Neuronal stem cell (in vitro differentiated cells): ENCODE measurements at regions not wholly inside any gene's neighbourhood (a gene's known extent, or its start where the extent isn't known, plus 50 kb on each side); places are given as distances from the start of the nearest gene placed in this dataset.
A peak's percentile ranks its signal among the peaks of the same experiment; 100 is the strongest.

Source experiments
- DNase-seq: peaks from one replicate; pipeline ENCODE4 v3.0.0-alpha.2; 2013; ENCODE audit warnings: low spot score
- H2AFZ ChIP-seq: one replicate; pipeline ENCODE4 v1.6.1; 2013; ENCODE audit warnings: mild to moderate bottlenecking, low read length, inconsistent platforms
- H2AK5ac ChIP-seq: 2 replicates; pipeline ENCODE4 v1.6.1; 2013; ENCODE audit warnings: low read depth, mild to moderate bottlenecking, inconsistent platforms, low read length, moderate library complexity, mixed read lengths
- H2BK120ac ChIP-seq: 2 replicates; pipeline ENCODE4 v1.6.1; 2013; ENCODE audit warnings: low read depth, mild to moderate bottlenecking, inconsistent platforms, low read length, moderate library complexity, mixed read lengths
- H2BK12ac ChIP-seq: one replicate; pipeline ENCODE4 v1.6.1; 2013; ENCODE audit warnings: low read length, inconsistent platforms
- H2BK15ac ChIP-seq: 2 replicates; pipeline ENCODE4 v1.6.1; 2013; ENCODE audit warnings: mild to moderate bottlenecking, low read length, inconsistent platforms, mixed read lengths
- H2BK5ac ChIP-seq: one replicate; pipeline ENCODE4 v1.6.1; 2013; ENCODE audit warnings: inconsistent platforms, mild to moderate bottlenecking, low read length, moderate library complexity
- H3K14ac ChIP-seq: one replicate; pipeline ENCODE4 v1.6.1; 2013; ENCODE audit warnings: low read length, inconsistent platforms
- H3K18ac ChIP-seq: 2 replicates; pipeline ENCODE4 v1.6.1; 2013; ENCODE audit warnings: low read length, inconsistent platforms
- H3K23ac ChIP-seq: 2 replicates; pipeline ENCODE4 v1.6.1; 2013; ENCODE audit warnings: low read depth, mild to moderate bottlenecking, mixed read lengths, low read length, inconsistent platforms; ENCODE audit not compliant: poor library complexity
- H3K27ac ChIP-seq: replicated peaks from 3 replicates; pipeline ENCODE4 v1.5.1; 2013; ENCODE audit warnings: low read length, inconsistent platforms
- H3K27me3 ChIP-seq, 3 experiments: 2 replicates each; pipeline ENCODE4 v1.6.1; 2013; ENCODE audit warnings: low read length in 3 of 3, mild to moderate bottlenecking in 2 of 3, inconsistent platforms in 1 of 3, low read depth in 1 of 3, mixed read lengths in 1 of 3, moderate library complexity in 1 of 3; ENCODE audit not compliant: control insufficient read depth in 3 of 3, insufficient read depth in 3 of 3
- H3K36me3 ChIP-seq, 2 donors: replicated peaks in 1 of 2; 2 replicates each; pipeline ENCODE4 v1.6.1; 2013; ENCODE audit warnings: low read length in 2 of 2; ENCODE audit not compliant: control insufficient read depth in 2 of 2, insufficient read depth in 2 of 2
- H3K4ac ChIP-seq: 2 replicates; pipeline ENCODE4 v1.6.1; 2013; ENCODE audit warnings: inconsistent platforms, mild to moderate bottlenecking, low read length, moderate library complexity
- H3K4me1 ChIP-seq, 2 donors: 1 replicate in 1 of 2; 2 replicates in 1 of 2; pipeline ENCODE4 v1.6.1; 2013; ENCODE audit warnings: low read length in 2 of 2, low read depth in 1 of 2; ENCODE audit not compliant: control insufficient read depth in 2 of 2, insufficient read depth in 1 of 2
- H3K4me2 ChIP-seq: one replicate; pipeline ENCODE4 v1.6.1; 2013; ENCODE audit warnings: mild to moderate bottlenecking, low read length, inconsistent platforms; ENCODE audit not compliant: insufficient read depth, poor library complexity, severe bottlenecking
- H3K4me3 ChIP-seq, 2 donors: 2 replicates each; pipeline ENCODE4 v1.5.1; 2013; ENCODE audit warnings: low read length in 2 of 2, mild to moderate bottlenecking in 2 of 2, inconsistent platforms in 1 of 2, moderate library complexity in 1 of 2
- H3K79me1 ChIP-seq: one replicate; pipeline ENCODE4 v1.6.1; 2013; ENCODE audit warnings: low read depth, mild to moderate bottlenecking, inconsistent platforms, low read length, moderate library complexity
- H3K9ac ChIP-seq: one replicate; pipeline ENCODE4 v1.6.1; 2013; ENCODE audit warnings: mild to moderate bottlenecking, low read depth, low read length, inconsistent platforms; ENCODE audit not compliant: poor library complexity
- H3K9me3 ChIP-seq, 2 donors: replicated peaks in 1 of 2; 2 replicates each; pipeline versions ENCODE3 to v1.6.1; 2013; ENCODE audit warnings: low read length in 2 of 2, mild to moderate bottlenecking in 2 of 2, inconsistent platforms in 1 of 2, low read depth in 1 of 2, mixed read lengths in 1 of 2, moderate library complexity in 1 of 2; ENCODE audit not compliant: control insufficient read depth in 2 of 2, insufficient read depth in 1 of 2
- H4K8ac ChIP-seq: one replicate; pipeline ENCODE4 v1.6.1; 2013; ENCODE audit warnings: low read depth, mild to moderate bottlenecking, inconsistent platforms, low read length, moderate library complexity
- H4K91ac ChIP-seq: one replicate; pipeline ENCODE4 v1.6.1; 2013; ENCODE audit warnings: low read length, low read depth, mild to moderate bottlenecking, inconsistent platforms; ENCODE audit not compliant: poor library complexity
- WGBS, 2 donors: extraction: QIAGEN DNeasy Blood & Tissue Kit; methylation state at CpG; one replicate each; pipeline ENCODE4 v1.1.7; 2013; ENCODE audit warnings: missing lambda C conversion rate in 2 of 2, mixed read lengths in 1 of 2; ENCODE audit not compliant: insufficient read length in 2 of 2, insufficient replicate concordance in 1 of 2; ENCODE audit errors: extremely low coverage in 2 of 2; 5-methylcytosine and 5-hydroxymethylcytosine counted together

- Histone ChIP-seq H3K9ac (no peak overlapping the region), H3K23ac (no peak overlapping the region), H3K4me3 (no peak overlapping the region), H3K36me3 (no peaks in the 10 kb centered on the region), H3K79me1 (no peaks in the 10 kb centered on the region), H3K4me2 (no peak overlapping the region), H3K9me3 (no peaks in the 10 kb centered on the region), H3K4ac (no peak overlapping the region), H4K8ac (no peak overlapping the region), H2AK5ac (no peak overlapping the region), H3K4me1 (no peaks in the 10 kb centered on the region), H3K18ac (no peak overlapping the region), H2AFZ (peak overlapping the region; percentile 53), H4K91ac (no peak overlapping the region), H2BK15ac (no peak overlapping the region), H2BK12ac (no peak overlapping the region), H2BK120ac (no peak overlapping the region), H3K27ac (no peak overlapping the region), H3K14ac (no peak overlapping the region), H3K27me3 (no peaks in the 10 kb centered on the region), H2BK5ac (no peak overlapping the region)
- DNase-seq: no peak
- WGBS, 2 donors: no CpG with 5 or more reads among the region's 2 CpGs
Observed at GRCh38 chr6:155676346-155676745, 220.7 kb upstream of the NOX3 start.

- no peak overlapping the region for H3K4me2 ChIP-seq
- no peak overlapping the region for H2AK5ac ChIP-seq
- H3K18ac ChIP-seq: no peak overlapping the region
- H3K27me3 ChIP-seq: no peaks in the 10 kb centered on the region
- H2BK15ac ChIP-seq: no peak overlapping the region
- no peaks in the 10 kb centered on the region for H3K79me1 ChIP-seq
- H2BK120ac ChIP-seq: no peak overlapping the region
- H4K8ac ChIP-seq: no peak overlapping the region
- no peak overlapping the region for H2BK5ac ChIP-seq
- no peaks in the 10 kb centered on the region for H3K36me3 ChIP-seq
- no peak overlapping the region for H3K9ac ChIP-seq
- no peak overlapping the region for H3K14ac ChIP-seq
- no peak overlapping the region for H3K4me3 ChIP-seq
- H2AFZ ChIP-seq: no peak overlapping the region
- no peaks in the 10 kb centered on the region for H3K4me1 ChIP-seq
- H3K23ac ChIP-seq: no peak overlapping the region
- DNase-seq: no peak
- no peak overlapping the region for H3K27ac ChIP-seq
- no peak overlapping the region for H3K4ac ChIP-seq
- H4K91ac ChIP-seq: no peak overlapping the region
- no peak overlapping the region for H2BK12ac ChIP-seq
- no CpG with 5 or more reads among the region's 2 CpGs for WGBS, 2 donors
- H3K9me3 ChIP-seq: no peaks in the 10 kb centered on the region
Observed at GRCh38 chr6:155670655-155671054, 215.0 kb upstream of the NOX3 start.

DNA sequence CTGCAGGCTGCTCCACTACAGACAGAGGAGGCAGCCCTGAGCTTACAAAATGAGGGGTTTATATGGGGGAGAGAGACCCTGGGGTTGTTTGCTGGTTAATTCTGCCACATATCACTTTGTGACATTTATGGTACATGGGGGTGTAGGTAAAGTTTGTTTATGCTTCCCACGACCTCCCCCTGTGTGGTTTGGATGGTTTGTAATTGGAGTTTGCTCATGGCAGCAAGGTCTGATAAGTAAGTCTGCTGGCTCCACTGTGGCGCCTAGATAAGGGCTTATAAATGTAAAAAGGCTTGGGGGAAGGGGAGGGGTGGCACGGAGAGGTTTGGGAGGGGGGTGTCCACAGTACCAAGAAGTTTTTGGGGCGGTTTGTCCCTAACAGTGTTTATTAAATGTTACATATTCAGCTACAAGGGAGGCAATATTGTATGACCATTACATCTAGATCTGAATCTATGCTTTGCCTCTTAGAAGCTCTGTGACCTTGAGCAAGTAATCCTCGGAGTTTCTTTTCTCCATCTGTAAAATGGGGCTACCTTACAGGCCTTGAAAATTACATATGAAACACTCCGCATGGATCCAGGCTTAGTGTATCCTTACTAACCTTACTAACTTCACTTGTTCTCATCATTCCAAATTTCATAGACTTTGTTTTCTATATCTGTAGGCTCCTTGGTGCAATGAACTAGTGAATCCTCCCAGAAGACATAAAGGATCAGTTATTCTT, 204.8 kb upstream of the NOX3 start:
- Histone ChIP-seq H2BK120ac (no peak overlapping the region), H3K4ac (no peak overlapping the region), H3K14ac (no peak overlapping the region), H3K4me1 (no peaks in the 10 kb centered on the region), H3K36me3 (no peaks in the 10 kb centered on the region), H4K8ac (no peak overlapping the region), H3K4me3 (no peak overlapping the region), H3K4me2 (no peak overlapping the region), H3K23ac (no peak overlapping the region), H4K91ac (no peak overlapping the region), H2AFZ (no peak overlapping the region), H3K18ac (no peak overlapping the region), H2BK5ac (no peak overlapping the region), H3K9me3 (no peaks in the 10 kb centered on the region), H2BK15ac (no peak overlapping the region), H3K9ac (no peak overlapping the region), H3K27ac (no peak overlapping the region), H3K79me1 (no peaks in the 10 kb centered on the region), H2BK12ac (no peak overlapping the region), H2AK5ac (no peak overlapping the region), H3K27me3 (no peaks in the 10 kb centered on the region)
- DNase-seq: no peak
- no CpG with 5 or more reads among the region's 6 CpGs for WGBS, 2 donors

GRCh38 chr6:155656024-155656423, 200.4 kb upstream of the NOX3 start:
- H4K8ac ChIP-seq: no peak overlapping the region
- H3K27ac ChIP-seq: no peak overlapping the region
- H3K18ac ChIP-seq: no peak overlapping the region
- no peak overlapping the region for H2BK12ac ChIP-seq
- H3K4ac ChIP-seq: no peak overlapping the region
- no peaks in the 10 kb centered on the region for H3K27me3 ChIP-seq
- H2BK15ac ChIP-seq: no peak overlapping the region
- no peak overlapping the region for H2BK5ac ChIP-seq
- no peak overlapping the region for H2AFZ ChIP-seq
- H2AK5ac ChIP-seq: no peak overlapping the region
- H3K4me1 ChIP-seq: no peaks in the 10 kb centered on the region
- no peaks in the 10 kb centered on the region for H3K79me1 ChIP-seq
- no CpG with 5 or more reads among the region's 3 CpGs for WGBS, 2 donors
- no peak overlapping the region for H4K91ac ChIP-seq
- no peak overlapping the region for H3K4me3 ChIP-seq
- no peaks in the 10 kb centered on the region for H3K36me3 ChIP-seq
- no peak overlapping the region for H2BK120ac ChIP-seq
- H3K23ac ChIP-seq: no peak overlapping the region
- no peak overlapping the region for H3K14ac ChIP-seq
- H3K4me2 ChIP-seq: no peak overlapping the region
- no peak overlapping the region for H3K9ac ChIP-seq
- no peak for DNase-seq
- H3K9me3 ChIP-seq: no peaks in the 10 kb centered on the region
